Peyer's patch (tissue), 4 donors: ENCODE measurements at regions not wholly inside any gene's neighbourhood (a gene's known extent, or its start where the extent isn't known, plus 50 kb on each side); places are given as distances from the start of the nearest gene placed in this dataset.
"Not testable (repeated sequence)": the region's sequence is repeated elsewhere in the genome, so short reads cannot be mapped to it uniquely, and the experiment has no call there.

Experiments
- DNase-seq, 3 donors: peaks; one replicate each; pipeline ENCODE4 v3.0.0-alpha.2; 2017 to 2019
- H3K27ac ChIP-seq, 4 donors: fragments of 200-600 bp; sonication (generic); one replicate each; pipeline ENCODE4 v1.5.1; 2016 to 2019
- H3K27me3 ChIP-seq, 2 donors: fragments of 200-600 bp; sonication (generic); one replicate each; pipeline ENCODE4 v1.5.1; 2019
- H3K36me3 ChIP-seq, 3 donors: fragments of 200-600 bp; sonication (generic); one replicate each; pipeline ENCODE4 v1.5.1; 2016 to 2019
- H3K4me1 ChIP-seq, 4 donors: fragments of 200-600 bp; sonication (generic); one replicate each; pipeline ENCODE4 v1.5.1; 2016 to 2019
- H3K4me3 ChIP-seq, 4 donors: fragments of 200-600 bp; sonication (generic); 1 replicate in 3 of 4; 2 replicates in 1 of 4; pipeline ENCODE4 v1.5.1; 2016 to 2019; ENCODE audit warnings: mild to moderate bottlenecking in 1 of 4
- H3K9me3 ChIP-seq, 4 donors: fragments of 200-600 bp; sonication (generic); one replicate each; pipeline ENCODE4 v1.5.1; 2016 to 2019; ENCODE audit warnings: mild to moderate bottlenecking in 1 of 4
- POLR2A ChIP-seq, 2 donors: fragments of 450-650 bp; IDR thresholded peaks; one replicate each; pipeline ENCODE4 v1.5.1; 2017; ENCODE audit warnings: antibody characterized with exemption in 2 of 2, mild to moderate bottlenecking in 2 of 2, moderate library complexity in 2 of 2
- TF ChIP-seq, protein P1 (sequence below), 6 experiments: fragments of 450-650 bp in 4 of 6; fragments of 200-600 bp in 2 of 6; sonication (generic) in 1 of 6; IDR thresholded peaks; one replicate each; pipeline ENCODE4 v1.5.1; 2017 to 2019; ENCODE audit warnings: antibody characterized with exemption in 6 of 6, mild to moderate bottlenecking in 3 of 6, moderate library complexity in 1 of 6

DNA sequence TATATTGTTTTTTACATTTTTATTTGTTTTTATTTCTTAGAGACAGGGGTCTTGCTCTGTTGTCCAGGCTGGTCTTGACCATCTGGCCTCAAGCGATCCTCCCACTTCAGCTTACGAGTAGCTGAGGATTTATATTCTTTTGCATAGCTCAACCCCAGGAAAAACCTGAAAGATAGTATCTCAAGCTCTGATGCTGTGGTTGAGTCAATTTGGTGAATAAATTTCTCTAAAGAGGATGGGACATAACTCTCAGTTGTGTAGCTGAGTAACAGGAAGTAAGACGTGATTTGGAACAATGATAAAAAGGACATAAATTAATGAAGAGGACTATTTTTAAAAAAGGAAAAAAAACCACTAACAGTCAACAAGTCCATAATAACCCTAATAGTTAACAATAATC, 79.8 kb upstream of the TNFSF11 start:
- Histone ChIP-seq H3K36me3 (no peaks in the 10 kb centered on the region), H3K9me3 (no peaks in the 10 kb centered on the region), H3K27ac (no peak overlapping the region), H3K4me3 (no peak overlapping the region), H3K4me1 (no peaks in the 10 kb centered on the region), H3K27me3 (no peaks in the 10 kb centered on the region)
- DNase-seq, result no peak
- TF ChIP-seq, protein P1, sequence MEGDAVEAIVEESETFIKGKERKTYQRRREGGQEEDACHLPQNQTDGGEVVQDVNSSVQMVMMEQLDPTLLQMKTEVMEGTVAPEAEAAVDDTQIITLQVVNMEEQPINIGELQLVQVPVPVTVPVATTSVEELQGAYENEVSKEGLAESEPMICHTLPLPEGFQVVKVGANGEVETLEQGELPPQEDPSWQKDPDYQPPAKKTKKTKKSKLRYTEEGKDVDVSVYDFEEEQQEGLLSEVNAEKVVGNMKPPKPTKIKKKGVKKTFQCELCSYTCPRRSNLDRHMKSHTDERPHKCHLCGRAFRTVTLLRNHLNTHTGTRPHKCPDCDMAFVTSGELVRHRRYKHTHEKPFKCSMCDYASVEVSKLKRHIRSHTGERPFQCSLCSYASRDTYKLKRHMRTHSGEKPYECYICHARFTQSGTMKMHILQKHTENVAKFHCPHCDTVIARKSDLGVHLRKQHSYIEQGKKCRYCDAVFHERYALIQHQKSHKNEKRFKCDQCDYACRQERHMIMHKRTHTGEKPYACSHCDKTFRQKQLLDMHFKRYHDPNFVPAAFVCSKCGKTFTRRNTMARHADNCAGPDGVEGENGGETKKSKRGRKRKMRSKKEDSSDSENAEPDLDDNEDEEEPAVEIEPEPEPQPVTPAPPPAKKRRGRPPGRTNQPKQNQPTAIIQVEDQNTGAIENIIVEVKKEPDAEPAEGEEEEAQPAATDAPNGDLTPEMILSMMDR (IDR thresholded peaks at IDR 0.05), result no peak
- no peak for TF ChIP-seq POLR2A (IDR thresholded peaks at IDR 0.05)

DNA sequence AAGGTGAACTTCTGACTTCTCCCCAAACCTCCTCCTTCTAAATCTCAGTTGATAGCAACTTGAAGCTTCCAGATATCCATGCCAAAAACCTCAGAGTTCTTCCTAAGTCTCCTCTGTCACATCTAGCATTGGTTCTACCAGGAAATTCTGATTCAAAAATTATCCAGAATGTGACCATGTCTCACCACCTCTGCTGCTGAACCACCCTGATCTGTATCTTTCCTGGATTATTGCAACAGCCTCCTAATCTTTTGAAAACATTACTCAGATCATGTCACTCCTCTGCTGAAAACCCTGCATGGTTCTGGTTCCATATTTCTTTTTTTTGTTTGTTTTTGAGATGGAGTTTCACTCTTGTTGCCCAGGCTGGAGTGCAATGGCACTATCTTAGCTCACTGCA, 78.7 kb upstream of the TNFSF11 start:
- Histone ChIP-seq H3K27me3 (no peaks in the 10 kb centered on the region), H3K36me3 (no peaks in the 10 kb centered on the region), H3K4me1 (no peaks in the 10 kb centered on the region), H3K4me3 (no peak overlapping the region), H3K9me3 (no peaks in the 10 kb centered on the region), H3K27ac (no peak overlapping the region)
- DNase-seq, result no peak
- no peak for TF ChIP-seq POLR2A (IDR thresholded peaks at IDR 0.05)
- TF ChIP-seq, protein P1 (IDR thresholded peaks at IDR 0.05), result no peak

DNA sequence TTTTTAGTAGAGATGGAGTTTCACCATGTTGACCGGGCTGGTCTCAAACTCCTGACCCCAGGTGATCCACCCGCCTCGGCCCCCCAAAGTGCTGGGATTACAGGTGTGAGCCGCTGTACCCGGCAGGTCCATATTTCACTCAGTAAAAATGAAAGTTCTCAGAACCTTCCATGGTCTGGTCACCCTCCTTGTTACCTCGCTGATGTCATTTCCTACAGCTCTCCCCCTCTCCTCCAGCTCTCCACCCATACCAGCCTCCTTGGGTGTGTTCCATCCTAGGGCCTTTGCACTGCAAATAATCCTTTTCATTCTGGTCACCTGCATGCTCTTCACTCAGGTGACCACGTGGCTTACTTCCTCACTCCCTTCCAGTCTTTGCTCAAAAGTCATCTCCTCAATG, 78.2 kb upstream of the TNFSF11 start:
- TF ChIP-seq POLR2A (IDR thresholded peaks at IDR 0.05), result no peak
- TF ChIP-seq, protein P1 (IDR thresholded peaks at IDR 0.05), result no peak
- Histone ChIP-seq H3K27ac (no peak overlapping the region), H3K4me1 (no peaks in the 10 kb centered on the region), H3K36me3 (no peaks in the 10 kb centered on the region), H3K9me3 (no peaks in the 10 kb centered on the region), H3K4me3 (no peak overlapping the region), H3K27me3 (no peaks in the 10 kb centered on the region)
- no peak for DNase-seq

DNA sequence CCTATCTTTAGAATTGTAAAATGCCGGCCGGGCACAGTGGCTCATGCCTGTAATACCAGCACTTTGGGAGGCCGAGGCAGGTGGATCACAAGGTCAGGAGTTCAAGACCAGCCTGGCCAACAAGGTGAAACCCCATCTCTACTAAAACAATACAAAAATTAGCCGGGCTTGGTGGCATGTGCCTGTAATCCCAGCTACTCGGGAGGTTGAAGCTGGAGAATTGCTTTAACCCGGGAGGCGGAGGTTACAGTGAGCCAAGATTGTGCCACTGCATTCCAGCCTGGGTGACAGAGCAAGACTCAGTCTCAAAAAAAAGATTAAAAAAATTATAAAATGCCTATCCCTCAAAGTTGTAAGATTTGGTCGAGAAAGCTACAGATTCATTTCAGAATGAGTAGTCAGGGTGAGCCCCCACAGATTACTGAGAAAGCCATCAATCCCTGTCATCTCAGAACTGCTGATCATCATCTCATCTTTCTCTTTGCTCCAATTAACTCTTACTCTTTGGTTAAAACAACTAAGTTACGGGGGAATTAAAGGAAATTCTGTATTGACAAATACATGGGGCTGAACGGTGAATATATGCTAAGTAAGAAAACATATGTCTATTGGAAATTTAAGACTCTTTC, 76.9 kb upstream of the TNFSF11 start:
- not testable (repeated sequence) for H3K27me3 ChIP-seq, H3K27ac ChIP-seq, H3K9me3 ChIP-seq, H3K4me1 ChIP-seq, H3K36me3 ChIP-seq, DNase-seq, H3K4me3 ChIP-seq

DNA sequence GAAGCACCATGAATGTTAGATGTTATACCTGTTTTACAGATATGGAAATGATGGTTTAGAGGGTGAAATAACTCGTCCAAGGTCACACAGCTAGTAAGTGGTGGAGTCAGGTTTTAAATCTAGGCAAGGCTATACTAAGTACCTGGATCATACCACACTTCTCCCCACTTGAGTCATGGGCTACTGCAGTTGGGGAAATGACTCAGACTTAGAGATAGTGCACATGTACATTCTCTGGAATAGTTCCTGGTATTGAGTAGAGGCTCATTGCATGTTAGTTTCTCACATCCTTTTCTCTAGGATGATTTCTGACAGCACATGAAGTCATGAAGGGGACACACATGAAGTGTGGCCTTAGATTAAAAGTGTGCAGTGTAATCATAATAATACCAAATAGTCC, 76.2 kb upstream of the TNFSF11 start:
- Histone ChIP-seq H3K27ac (no peak overlapping the region), H3K4me1 (no peaks in the 10 kb centered on the region), H3K36me3 (no peaks in the 10 kb centered on the region), H3K27me3 (no peaks in the 10 kb centered on the region), H3K9me3 (no peaks in the 10 kb centered on the region), H3K4me3 (no peak overlapping the region)
- no peak for DNase-seq
- TF ChIP-seq POLR2A (IDR thresholded peaks at IDR 0.05), result no peak
- TF ChIP-seq, protein P1 (IDR thresholded peaks at IDR 0.05), result no peak

DNA sequence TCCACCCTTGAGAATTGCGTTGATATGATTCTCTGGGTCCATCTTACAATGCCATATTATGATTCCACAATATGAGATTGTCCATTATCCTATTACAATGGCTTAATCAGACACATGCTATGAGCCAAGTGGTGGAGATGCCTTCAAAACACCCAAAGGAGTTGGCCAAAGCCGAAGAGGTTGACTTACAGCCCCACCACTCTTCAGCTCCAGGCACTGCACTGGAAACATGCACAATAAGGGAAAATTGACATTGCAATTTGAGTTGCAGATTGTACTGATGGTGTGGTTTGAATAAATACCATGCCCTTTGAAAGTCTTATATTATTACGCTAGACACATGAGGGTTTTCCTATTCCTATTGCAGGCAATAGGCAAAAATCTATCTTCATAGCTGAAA, 75.4 kb upstream of the TNFSF11 start:
- H3K36me3 ChIP-seq, result no peaks in the 10 kb centered on the region
- H3K27me3 ChIP-seq, result no peaks in the 10 kb centered on the region
- no peaks in the 10 kb centered on the region for H3K9me3 ChIP-seq
- no peak for DNase-seq
- no peak overlapping the region for H3K27ac ChIP-seq
- TF ChIP-seq POLR2A (IDR thresholded peaks at IDR 0.05), result no peak
- TF ChIP-seq, protein P1 (IDR thresholded peaks at IDR 0.05), result no peak
- no peak overlapping the region for H3K4me3 ChIP-seq
- no peaks in the 10 kb centered on the region for H3K4me1 ChIP-seq
